Astrocyte of the spinal cord (primary cell): ENCODE measurements at regions not wholly inside any gene's neighbourhood (a gene's known extent, or its start where the extent isn't known, plus 50 kb on each side); places are given as distances from the start of the nearest gene placed in this dataset.

Experiments
- DNase-seq: peaks from one replicate; pipeline ENCODE4 v3.0.0; 2011; ENCODE audit warnings: low read depth, low spot score
- H3K4me3 ChIP-seq: 2 replicates; pipeline ENCODE4 v1.5.1; 2011; ENCODE audit warnings: low read depth, mild to moderate bottlenecking, low read length, moderate library complexity
- in situ Hi-C: cut with HindIII; loops from 2 replicates; pipeline ENCODE4 v1.10.0; 2017; ENCODE audit warnings: low sequenced_read_pairs
- TF ChIP-seq, protein P1 (sequence below): IDR thresholded peaks from 2 replicates; pipeline ENCODE4 v1.5.1; 2012; ENCODE audit warnings: low read depth, mild to moderate bottlenecking, low read length, inconsistent platforms

DNA sequence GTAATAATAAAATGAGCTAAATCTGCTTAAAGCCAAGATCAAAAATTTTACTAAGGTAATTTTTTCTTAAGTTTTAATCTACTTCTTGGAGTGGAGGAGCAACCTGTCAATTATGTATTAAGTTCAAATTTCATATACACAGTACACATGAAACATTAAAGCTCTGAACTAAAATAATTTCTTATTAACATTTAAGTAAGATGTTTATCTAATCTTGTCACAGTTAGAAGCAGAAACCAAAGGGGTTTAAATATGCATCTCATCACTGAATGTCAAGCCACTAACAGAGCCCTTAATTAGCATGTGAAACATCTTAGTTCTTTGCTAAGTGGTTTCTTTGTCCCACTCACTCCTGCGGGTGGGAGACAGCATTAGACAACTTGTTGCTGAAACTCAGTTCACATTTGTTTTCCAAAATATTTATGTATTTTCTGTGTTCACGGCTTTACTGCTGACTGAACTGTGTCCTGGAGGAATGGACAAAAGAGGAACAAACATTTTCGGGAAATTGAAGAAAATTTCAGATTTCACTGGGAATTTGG is 130.9 kb upstream of the MBL2 start:
- DNase-seq, result no peak
- TF ChIP-seq, protein P1, sequence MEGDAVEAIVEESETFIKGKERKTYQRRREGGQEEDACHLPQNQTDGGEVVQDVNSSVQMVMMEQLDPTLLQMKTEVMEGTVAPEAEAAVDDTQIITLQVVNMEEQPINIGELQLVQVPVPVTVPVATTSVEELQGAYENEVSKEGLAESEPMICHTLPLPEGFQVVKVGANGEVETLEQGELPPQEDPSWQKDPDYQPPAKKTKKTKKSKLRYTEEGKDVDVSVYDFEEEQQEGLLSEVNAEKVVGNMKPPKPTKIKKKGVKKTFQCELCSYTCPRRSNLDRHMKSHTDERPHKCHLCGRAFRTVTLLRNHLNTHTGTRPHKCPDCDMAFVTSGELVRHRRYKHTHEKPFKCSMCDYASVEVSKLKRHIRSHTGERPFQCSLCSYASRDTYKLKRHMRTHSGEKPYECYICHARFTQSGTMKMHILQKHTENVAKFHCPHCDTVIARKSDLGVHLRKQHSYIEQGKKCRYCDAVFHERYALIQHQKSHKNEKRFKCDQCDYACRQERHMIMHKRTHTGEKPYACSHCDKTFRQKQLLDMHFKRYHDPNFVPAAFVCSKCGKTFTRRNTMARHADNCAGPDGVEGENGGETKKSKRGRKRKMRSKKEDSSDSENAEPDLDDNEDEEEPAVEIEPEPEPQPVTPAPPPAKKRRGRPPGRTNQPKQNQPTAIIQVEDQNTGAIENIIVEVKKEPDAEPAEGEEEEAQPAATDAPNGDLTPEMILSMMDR, result no peak
- no peak overlapping the region for H3K4me3 ChIP-seq
- in situ Hi-C loops, result no loop called here

- no peak overlapping the region for H3K4me3 ChIP-seq
- in situ Hi-C loops, result no loop called here
- DNase-seq, result no peak
- TF ChIP-seq, protein P1, result no peak
These were observed 128.0 kb upstream of the MBL2 start for GRCh38 chr10:52900593-52900992.

- no peak for DNase-seq
- TF ChIP-seq, protein P1, result no peak
- no peak overlapping the region for H3K4me3 ChIP-seq
- in situ Hi-C loops, result no loop called here
These were observed 124.6 kb upstream of the MBL2 start for GRCh38 chr10:52897162-52897561.

DNA sequence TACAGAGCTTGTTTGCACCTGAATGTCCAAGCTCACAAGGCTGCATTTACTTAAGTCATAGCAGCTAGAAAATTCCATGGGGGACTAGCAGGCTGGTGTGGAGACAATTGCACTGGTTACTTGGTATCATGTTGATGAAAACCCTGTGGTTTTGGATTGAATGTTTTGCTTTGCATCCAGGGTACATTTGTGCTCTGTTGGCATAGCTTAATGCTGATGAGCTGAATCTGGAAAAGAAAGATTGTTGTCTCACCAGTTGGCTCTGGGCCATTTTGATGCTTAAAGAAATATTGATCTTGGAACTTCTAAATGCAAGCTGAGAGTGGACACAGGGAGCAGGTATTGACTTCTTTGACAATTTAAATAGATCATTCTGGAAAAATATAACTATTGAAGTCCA is 122.5 kb upstream of the MBL2 start:
- in situ Hi-C loops, result no loop called here

DNA sequence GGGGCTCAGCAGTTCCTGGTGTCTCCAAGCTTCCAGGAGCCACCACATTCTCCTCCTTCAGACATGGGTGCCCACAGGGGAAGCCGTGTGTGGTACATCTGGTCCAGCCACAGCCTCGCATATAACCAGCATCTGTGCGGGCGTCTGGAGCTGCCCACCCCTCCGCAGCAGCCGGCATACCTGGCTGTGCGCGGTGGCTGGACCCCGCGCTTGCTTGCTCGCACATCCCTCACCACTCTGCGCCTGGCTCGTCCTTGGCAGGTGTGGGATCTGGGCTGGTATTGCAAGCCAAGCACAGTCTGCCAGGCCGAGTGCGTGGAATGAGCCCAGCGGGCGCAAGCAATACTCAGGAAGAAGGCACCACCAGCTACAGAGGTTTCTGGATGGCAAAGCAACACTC is 117.7 kb upstream of the MBL2 start:
- no peak overlapping the region for H3K4me3 ChIP-seq
- TF ChIP-seq, protein P1, result no peak
- DNase-seq, result no peak
- in situ Hi-C loops, result no loop called here

More for the DNA sequence above, 122.5 kb upstream of the MBL2 start:
- TF ChIP-seq, protein P1, result no peak
- no peak for DNase-seq
- no peak overlapping the region for H3K4me3 ChIP-seq

- TF ChIP-seq, protein P1, result no peak
- in situ Hi-C loops, result no loop called here
- H3K4me3 ChIP-seq, result no peak overlapping the region
- DNase-seq, result no peak
These were observed 117.0 kb upstream of the MBL2 start for GRCh38 chr10:52889611-52890010.
